ENCODE measurements at regions not wholly inside any gene's neighbourhood (a gene's known extent, or its start where the extent isn't known, plus 50 kb on each side); places are given as distances from the start of the nearest gene placed in this dataset.

DNA sequence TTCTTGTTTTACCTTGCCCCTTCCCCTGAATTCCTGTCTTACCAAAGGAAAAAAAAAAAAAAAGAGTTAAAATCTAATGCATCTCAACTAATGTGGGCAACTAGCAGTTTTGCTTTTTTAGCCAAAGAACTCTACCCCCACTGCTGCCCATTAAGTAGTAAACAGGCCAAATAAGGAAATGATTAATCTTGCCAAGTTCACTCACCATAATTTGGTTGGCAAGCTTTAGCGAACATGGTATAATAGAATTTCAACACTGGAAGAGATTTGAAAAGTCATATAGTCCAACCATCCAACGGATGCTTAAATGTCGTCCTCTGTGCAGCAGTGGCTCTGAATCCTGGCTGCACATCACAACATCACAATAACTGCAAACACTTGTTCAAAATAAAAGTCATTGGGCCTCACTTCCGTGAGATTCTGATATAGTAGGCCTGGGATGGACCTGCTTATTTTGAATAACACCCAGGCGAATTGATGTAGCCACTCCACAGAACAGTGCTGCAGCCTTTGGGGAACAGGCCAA, 142.0 kb upstream of the UBE2E1 start:
- Histone ChIP-seq H3K27me3 (no peaks in the 10 kb centered on the region), H3K36me3 (no peaks in the 10 kb centered on the region), H3K27ac (no peak overlapping the region), H3K9me3 (no peaks in the 10 kb centered on the region), H3K4me1 (no peaks in the 10 kb centered on the region), H3K4me3 (no peak overlapping the region)
- intact Hi-C loops (cut with DNase I; ENCODE audit: low total_unique reads), result no loop called here
- no peak for DNase-seq (ENCODE audit: low spot score in 2 of 2)
- TF ChIP-seq POLR2AphosphoS5 (IDR thresholded peaks at IDR 0.05), result no peak
- TF ChIP-seq POLR2A (IDR thresholded peaks at IDR 0.05), result no peak
- TF ChIP-seq, protein P1, sequence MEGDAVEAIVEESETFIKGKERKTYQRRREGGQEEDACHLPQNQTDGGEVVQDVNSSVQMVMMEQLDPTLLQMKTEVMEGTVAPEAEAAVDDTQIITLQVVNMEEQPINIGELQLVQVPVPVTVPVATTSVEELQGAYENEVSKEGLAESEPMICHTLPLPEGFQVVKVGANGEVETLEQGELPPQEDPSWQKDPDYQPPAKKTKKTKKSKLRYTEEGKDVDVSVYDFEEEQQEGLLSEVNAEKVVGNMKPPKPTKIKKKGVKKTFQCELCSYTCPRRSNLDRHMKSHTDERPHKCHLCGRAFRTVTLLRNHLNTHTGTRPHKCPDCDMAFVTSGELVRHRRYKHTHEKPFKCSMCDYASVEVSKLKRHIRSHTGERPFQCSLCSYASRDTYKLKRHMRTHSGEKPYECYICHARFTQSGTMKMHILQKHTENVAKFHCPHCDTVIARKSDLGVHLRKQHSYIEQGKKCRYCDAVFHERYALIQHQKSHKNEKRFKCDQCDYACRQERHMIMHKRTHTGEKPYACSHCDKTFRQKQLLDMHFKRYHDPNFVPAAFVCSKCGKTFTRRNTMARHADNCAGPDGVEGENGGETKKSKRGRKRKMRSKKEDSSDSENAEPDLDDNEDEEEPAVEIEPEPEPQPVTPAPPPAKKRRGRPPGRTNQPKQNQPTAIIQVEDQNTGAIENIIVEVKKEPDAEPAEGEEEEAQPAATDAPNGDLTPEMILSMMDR (IDR thresholded peaks at IDR 0.05), result no peak

DNA sequence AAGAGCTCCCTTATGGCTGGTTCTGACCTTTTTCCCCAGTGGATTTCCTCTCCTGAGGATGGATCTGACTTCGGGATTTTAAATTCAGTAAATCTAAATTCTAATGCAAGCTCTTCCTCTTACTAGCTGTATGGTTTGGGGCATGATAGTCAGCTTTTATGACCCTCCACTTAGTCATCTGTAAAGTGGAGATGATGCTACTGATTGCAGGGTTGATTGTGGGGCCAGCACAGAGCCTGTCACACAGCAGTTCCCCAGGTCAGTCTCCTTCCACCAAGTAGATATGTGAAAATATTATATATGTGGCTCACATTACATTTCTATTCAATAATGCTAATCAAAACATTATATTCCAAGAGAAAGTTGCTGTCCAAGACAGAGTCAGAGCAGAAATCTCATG, 141.3 kb upstream of the UBE2E1 start:
- Histone ChIP-seq H3K4me1 (no peaks in the 10 kb centered on the region), H3K36me3 (no peaks in the 10 kb centered on the region), H3K27ac (no peak overlapping the region), H3K9me3 (no peaks in the 10 kb centered on the region), H3K27me3 (no peaks in the 10 kb centered on the region), H3K4me3 (no peak overlapping the region)
- intact Hi-C loops (cut with DNase I; ENCODE audit: low total_unique reads), result no loop called here
- no peak for TF ChIP-seq POLR2AphosphoS5 (IDR thresholded peaks at IDR 0.05)
- TF ChIP-seq, protein P1 (IDR thresholded peaks at IDR 0.05), result no peak
- TF ChIP-seq POLR2A (IDR thresholded peaks at IDR 0.05), result no peak
- DNase-seq (ENCODE audit: low spot score in 2 of 2), result no peak

DNA sequence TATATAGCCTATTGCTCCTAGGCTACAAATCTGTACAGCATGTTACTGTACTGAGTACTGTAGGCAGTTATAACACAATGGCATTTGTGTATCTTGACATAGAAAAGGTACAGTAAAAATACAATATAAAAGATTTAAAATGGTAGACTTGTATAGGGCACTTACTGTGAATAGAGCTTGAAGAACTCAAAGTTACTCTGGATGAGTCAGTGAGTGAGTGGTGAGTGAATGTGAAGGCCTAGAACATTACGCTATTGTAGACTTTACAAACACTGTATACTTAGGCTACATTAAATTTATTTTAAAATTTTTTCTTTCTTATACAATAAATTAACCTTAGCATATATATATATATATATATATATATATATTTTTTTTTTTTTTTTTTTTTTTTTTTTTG, 140.0 kb upstream of the UBE2E1 start:
- Histone ChIP-seq H3K27me3 (no peaks in the 10 kb centered on the region), H3K27ac (no peak overlapping the region), H3K4me3 (no peak overlapping the region), H3K9me3 (no peaks in the 10 kb centered on the region), H3K36me3 (no peaks in the 10 kb centered on the region), H3K4me1 (no peaks in the 10 kb centered on the region)
- TF ChIP-seq, protein P1 (IDR thresholded peaks at IDR 0.05), result no peak
- TF ChIP-seq POLR2A (IDR thresholded peaks at IDR 0.05) (no peak), POLR2AphosphoS5 (IDR thresholded peaks at IDR 0.05) (no peak)
- intact Hi-C loops (cut with DNase I; ENCODE audit: low total_unique reads), result no loop called here
- no peak for DNase-seq (ENCODE audit: low spot score in 2 of 2)

DNA sequence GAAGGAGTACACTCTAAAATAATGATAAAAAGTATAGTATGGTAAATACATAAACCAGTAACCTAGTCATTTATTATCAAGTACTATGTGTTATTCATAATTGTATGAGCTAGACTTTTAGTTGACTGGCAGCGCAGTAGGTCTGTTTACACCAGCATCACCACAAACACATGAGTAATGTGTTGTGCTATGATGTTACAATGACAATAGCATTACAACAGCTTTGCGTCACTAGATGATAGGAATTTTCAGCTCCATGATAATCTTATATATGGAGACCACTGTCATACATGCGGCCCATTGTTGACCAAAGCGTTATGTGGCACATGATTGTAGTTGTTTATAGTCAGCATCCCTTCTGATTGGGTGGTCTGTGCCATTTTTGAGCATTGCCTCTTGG, 138.9 kb upstream of the UBE2E1 start:
- no peak for TF ChIP-seq POLR2A (IDR thresholded peaks at IDR 0.05)
- TF ChIP-seq POLR2AphosphoS5 (IDR thresholded peaks at IDR 0.05), result no peak
- TF ChIP-seq, protein P1 (IDR thresholded peaks at IDR 0.05), result no peak
- intact Hi-C loops (cut with DNase I; ENCODE audit: low total_unique reads), result no loop called here
- H3K4me3 ChIP-seq, result no peak overlapping the region
- H3K27me3 ChIP-seq, result no peaks in the 10 kb centered on the region
- no peaks in the 10 kb centered on the region for H3K36me3 ChIP-seq
- no peak overlapping the region for H3K27ac ChIP-seq
- no peaks in the 10 kb centered on the region for H3K4me1 ChIP-seq
- no peaks in the 10 kb centered on the region for H3K9me3 ChIP-seq
- DNase-seq (ENCODE audit: low spot score in 2 of 2), result no peak

DNA sequence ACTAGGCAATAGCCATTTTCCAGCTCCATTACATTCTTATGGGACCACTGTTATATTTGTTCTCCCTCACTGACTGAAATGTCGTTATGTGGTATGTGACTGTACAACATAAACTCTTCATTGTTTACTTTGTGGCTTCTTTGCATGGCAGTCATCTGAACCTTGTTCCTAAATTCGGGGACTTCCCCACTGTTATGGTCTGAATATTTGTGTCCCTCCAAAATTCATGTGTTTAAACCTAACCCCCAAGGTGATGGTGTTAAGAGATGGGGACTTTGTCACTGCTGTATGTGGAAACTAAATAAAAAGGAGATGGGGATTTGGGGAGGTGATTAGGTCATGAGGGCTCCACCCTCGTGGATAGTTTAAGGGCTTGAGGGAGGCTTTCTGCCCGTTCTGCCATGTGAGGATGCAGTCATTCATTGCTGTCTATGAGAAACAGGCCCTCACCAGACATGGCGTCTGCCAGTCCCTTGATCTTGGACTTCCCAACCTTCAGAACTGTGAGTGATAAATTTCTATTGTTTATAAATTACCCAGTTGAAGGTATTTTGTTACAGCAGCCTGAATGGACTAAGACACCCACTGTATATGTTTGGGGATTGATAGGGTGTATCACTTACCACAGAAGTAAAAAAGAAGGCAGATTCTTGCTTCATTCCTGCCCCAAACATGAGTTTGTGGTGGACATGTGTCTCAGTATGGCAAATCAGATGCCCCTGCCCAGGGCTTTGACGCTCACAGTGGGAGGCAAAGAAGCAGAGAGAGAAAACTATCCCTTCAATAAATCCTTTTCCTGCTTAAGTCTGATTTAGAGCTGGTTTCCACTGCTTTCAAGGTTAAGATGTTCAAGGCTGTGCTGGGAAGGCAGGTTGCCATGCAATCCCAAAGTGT, 138.0 kb upstream of the UBE2E1 start:
- no peak for DNase-seq (ENCODE audit: low spot score in 2 of 2)
- intact Hi-C loops (cut with DNase I; ENCODE audit: low total_unique reads), result no loop called here
- no peak overlapping the region for H3K4me3 ChIP-seq
- H3K27ac ChIP-seq, result no peak overlapping the region
- no peaks in the 10 kb centered on the region for H3K36me3 ChIP-seq
- H3K9me3 ChIP-seq, result no peaks in the 10 kb centered on the region
- H3K27me3 ChIP-seq, result no peaks in the 10 kb centered on the region
- H3K4me1 ChIP-seq, result no peaks in the 10 kb centered on the region
- TF ChIP-seq, protein P1 (IDR thresholded peaks at IDR 0.05), result no peak
- no peak for TF ChIP-seq POLR2A (IDR thresholded peaks at IDR 0.05)
- no peak for TF ChIP-seq POLR2AphosphoS5 (IDR thresholded peaks at IDR 0.05)

All from breast epithelium (tissue), 4 donors.